Activated CD4-positive, alpha-beta T cell treated with anti-CD3 and anti-CD28 coated beads for 36 hours (primary cell): ENCODE measurements at regions not wholly inside any gene's neighbourhood (a gene's known extent, or its start where the extent isn't known, plus 50 kb on each side); places are given as distances from the start of the nearest gene placed in this dataset.

ENCODE experiments used
- ATAC-seq: fragments of 200-7000 bp; cut with Tn5 transposase; one replicate; pipeline ENCODE4 v1.10.0; 2021; ENCODE audit warnings: mild to moderate bottlenecking, moderate library complexity
- CTCF ChIA-PET: fragments of 350-600 bp; sonication (Branson Sonifier 250); formaldehyde crosslinking; loops from one replicate; lab custom pipeline; 2021; ENCODE audit warnings: antibody characterized with exemption; lab: Charles Lee
- POLR2A ChIA-PET: fragments of 350-600 bp; sonication (Branson Sonifier 250); formaldehyde crosslinking; loops from one replicate; lab custom pipeline; 2021; ENCODE audit warnings: antibody characterized with exemption, inconsistent platforms; lab: Charles Lee
- DNase-seq: peaks from one replicate; pipeline ENCODE4 v3.0.0-alpha.2; 2020
- H3K27ac Mint-ChIP-seq: one replicate; pipeline ENCODE4 v1.8.0; 2021; ENCODE audit warnings: mixed read lengths
- H3K27me3 Mint-ChIP-seq: one replicate; pipeline ENCODE4 v1.8.0; 2021; ENCODE audit warnings: mixed read lengths
- H3K36me3 Mint-ChIP-seq: one replicate; pipeline ENCODE4 v1.8.0; 2021; ENCODE audit warnings: low read depth, mixed read lengths
- H3K4me1 Mint-ChIP-seq: one replicate; pipeline ENCODE4 v1.8.0; 2021; ENCODE audit warnings: mixed read lengths
- H3K4me3 Mint-ChIP-seq: one replicate; pipeline ENCODE4 v1.8.0; 2021; ENCODE audit warnings: mild to moderate bottlenecking, moderate library complexity, mixed read lengths
- H3K9me3 Mint-ChIP-seq: one replicate; pipeline ENCODE4 v1.8.0; 2021; ENCODE audit warnings: low read depth, mixed read lengths
- intact Hi-C, 2 experiments: fragments of 100-400 bp; cut with DNase I in 1 of 2; cut with micrococcal nuclease in 1 of 2; formaldehyde crosslinking; loops; one replicate each; pipeline versions ENCODE4 v1.14.2 to v1.15.1; 2022 to 2024; cut with DNase I, micrococcal nuclease

- H3K4me3 Mint-ChIP-seq, result no peak overlapping the region
- ATAC-seq, result no peak
- no peak overlapping the region for H3K27ac Mint-ChIP-seq
- ChIA-PET CTCF (interaction anchor here (0.7 kb wide), 1 partner anchor 498 kb away, joined by 4 read pairs; no protein-coding TSS in a partner anchor), POLR2A (no interaction called here)
- no peaks in the 10 kb centered on the region for H3K4me1 Mint-ChIP-seq
- intact Hi-C loops, result no loop called here
- peaks cover 5% of the 10 kb centered on the region for H3K27me3 Mint-ChIP-seq
- DNase-seq, result no peak
- no peaks in the 10 kb centered on the region for H3K36me3 Mint-ChIP-seq
- no peaks in the 10 kb centered on the region for H3K9me3 Mint-ChIP-seq
Measured at GRCh38 chr21:39103689-39104088, 79.6 kb downstream of the PSMG1 start.

DNA sequence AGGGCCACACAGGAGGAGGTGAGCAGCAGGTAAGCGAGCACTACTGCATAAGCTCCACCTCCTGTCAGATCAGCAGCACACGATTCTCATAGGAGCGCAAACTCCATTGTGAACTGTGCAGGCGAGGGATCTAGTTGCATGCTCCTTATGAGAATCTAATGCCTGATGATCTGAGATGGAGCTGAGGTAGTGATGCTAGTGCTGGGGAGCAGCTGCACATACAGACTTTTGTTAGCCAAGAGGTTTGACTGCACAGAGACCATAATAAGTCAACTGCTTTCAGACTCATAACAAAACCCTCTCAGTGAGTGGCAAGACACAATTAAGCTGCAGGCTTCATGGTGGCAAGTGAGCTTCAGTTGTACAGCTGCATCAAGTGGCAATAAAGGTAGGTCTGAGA, 83.4 kb downstream of the PSMG1 start:
- no peaks in the 10 kb centered on the region for H3K9me3 Mint-ChIP-seq
- no peak for DNase-seq
- ATAC-seq, result no peak
- H3K27ac Mint-ChIP-seq, result no peak overlapping the region
- H3K27me3 Mint-ChIP-seq, result peaks cover 3% of the 10 kb centered on the region
- ChIA-PET POLR2A (no interaction called here), CTCF (no interaction called here)
- no peaks in the 10 kb centered on the region for H3K36me3 Mint-ChIP-seq
- H3K4me1 Mint-ChIP-seq, result no peaks in the 10 kb centered on the region
- no peak overlapping the region for H3K4me3 Mint-ChIP-seq
- intact Hi-C loops, result no loop called here

- DNase-seq (no peak), ATAC-seq (no peak)
- ChIA-PET CTCF (no interaction called here), POLR2A (no interaction called here)
- Mint-ChIP-seq H3K36me3 (no peaks in the 10 kb centered on the region), H3K4me3 (no peak overlapping the region), H3K9me3 (no peaks in the 10 kb centered on the region), H3K27me3 (peaks cover 3% of the 10 kb centered on the region), H3K4me1 (no peaks in the 10 kb centered on the region), H3K27ac (no peak overlapping the region)
- intact Hi-C loops, result no loop called here
Measured at GRCh38 chr21:39098696-39099200, 84.5 kb downstream of the PSMG1 start.

DNA sequence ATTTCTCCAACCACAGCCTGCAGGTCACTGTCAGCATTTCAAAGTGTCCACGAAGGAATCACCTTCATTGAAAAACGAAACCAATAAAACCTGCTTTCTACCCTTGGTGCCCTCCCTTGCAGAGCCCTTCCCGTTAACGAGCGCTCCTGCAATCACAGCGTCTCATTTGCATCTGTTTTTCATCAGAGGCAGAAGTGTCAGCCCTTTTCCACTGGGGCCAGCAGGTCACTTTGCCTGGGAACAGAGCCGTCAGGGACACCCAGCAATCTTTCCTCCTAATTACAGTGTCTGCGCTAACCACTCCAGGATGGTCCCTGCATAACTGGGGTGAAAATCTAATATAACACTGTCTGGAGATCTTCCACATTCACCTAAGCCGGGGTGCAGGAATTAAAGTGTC, 85.3 kb downstream of the PSMG1 start:
- Mint-ChIP-seq H3K27ac (no peak overlapping the region), H3K4me1 (no peaks in the 10 kb centered on the region), H3K36me3 (no peaks in the 10 kb centered on the region), H3K27me3 (no peaks in the 10 kb centered on the region), H3K4me3 (no peak overlapping the region), H3K9me3 (no peaks in the 10 kb centered on the region)
- ChIA-PET CTCF (no interaction called here), POLR2A (no interaction called here)
- no peak for DNase-seq
- intact Hi-C loops, result no loop called here
- no peak for ATAC-seq

GRCh38 chr21:39097335-39097861, 85.9 kb downstream of the PSMG1 start:
- Mint-ChIP-seq H3K4me1 (no peaks in the 10 kb centered on the region), H3K27ac (no peak overlapping the region), H3K27me3 (no peaks in the 10 kb centered on the region), H3K36me3 (no peaks in the 10 kb centered on the region), H3K9me3 (no peaks in the 10 kb centered on the region), H3K4me3 (no peak overlapping the region)
- CTCF ChIA-PET, result no interaction called here
- DNase-seq (no peak), ATAC-seq (no peak)
- intact Hi-C loops, result no loop called here
- POLR2A ChIA-PET, result no interaction called here

DNA sequence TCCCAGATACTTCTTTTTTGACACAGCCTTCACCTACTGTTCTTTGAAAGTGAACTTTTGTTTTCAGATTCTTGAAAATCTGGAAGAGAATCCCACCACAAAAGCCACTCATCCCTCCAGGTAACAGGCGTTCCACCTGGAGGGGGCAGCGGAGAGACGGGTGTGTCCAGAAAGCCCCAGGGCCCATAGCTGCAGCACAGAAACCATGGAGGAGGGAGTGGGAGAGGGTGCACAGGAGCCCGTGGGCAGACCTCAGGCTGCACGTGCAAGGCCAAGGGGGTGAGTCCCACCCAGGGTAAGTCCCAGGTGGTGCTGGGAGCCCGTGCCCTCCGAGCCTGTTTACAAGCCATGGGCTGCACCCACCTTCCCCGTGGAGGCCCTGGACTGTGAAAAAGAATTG, 86.5 kb downstream of the PSMG1 start:
- Mint-ChIP-seq H3K4me1 (no peaks in the 10 kb centered on the region), H3K4me3 (no peak overlapping the region), H3K27me3 (no peaks in the 10 kb centered on the region), H3K9me3 (no peaks in the 10 kb centered on the region), H3K36me3 (no peaks in the 10 kb centered on the region), H3K27ac (no peak overlapping the region)
- ChIA-PET CTCF (no interaction called here), POLR2A (no interaction called here)
- intact Hi-C loops, result no loop called here
- ATAC-seq (no peak), DNase-seq (no peak)

GRCh38 chr21:39095681-39096080, 87.6 kb downstream of the PSMG1 start:
- H3K4me3 Mint-ChIP-seq, result no peak overlapping the region
- H3K36me3 Mint-ChIP-seq, result no peaks in the 10 kb centered on the region
- ATAC-seq (no peak), DNase-seq (no peak)
- no peaks in the 10 kb centered on the region for H3K27me3 Mint-ChIP-seq
- H3K4me1 Mint-ChIP-seq, result no peaks in the 10 kb centered on the region
- CTCF ChIA-PET, result no interaction called here
- H3K9me3 Mint-ChIP-seq, result no peaks in the 10 kb centered on the region
- intact Hi-C loops, result no loop called here
- H3K27ac Mint-ChIP-seq, result no peak overlapping the region
- POLR2A ChIA-PET, result no interaction called here

- Mint-ChIP-seq H3K27ac (no peak overlapping the region), H3K4me1 (no peaks in the 10 kb centered on the region), H3K36me3 (no peaks in the 10 kb centered on the region), H3K27me3 (no peaks in the 10 kb centered on the region), H3K9me3 (no peaks in the 10 kb centered on the region), H3K4me3 (no peak overlapping the region)
- ATAC-seq (no peak), DNase-seq (no peak)
- POLR2A ChIA-PET, result no interaction called here
- intact Hi-C loops, result no loop called here
- CTCF ChIA-PET, result interaction anchor here (0.6 kb wide), 1 partner anchor 590 kb away, joined by 3 read pairs; no protein-coding TSS in a partner anchor
Measured at GRCh38 chr21:39094847-39095579, 88.2 kb downstream of the PSMG1 start.

- Mint-ChIP-seq H3K4me3 (no peak overlapping the region), H3K27ac (peak overlapping the region; percentile 12), H3K9me3 (no peaks in the 10 kb centered on the region), H3K36me3 (no peaks in the 10 kb centered on the region), H3K4me1 (no peaks in the 10 kb centered on the region), H3K27me3 (no peaks in the 10 kb centered on the region)
- ATAC-seq, result no peak
- CTCF ChIA-PET, result interaction anchor here (1.0 kb wide), 1 partner anchor 9 kb away, joined by 3 read pairs; no protein-coding TSS in a partner anchor
- POLR2A ChIA-PET, result no interaction called here
- no peak for DNase-seq
- intact Hi-C loops, result no loop called here
Measured at GRCh38 chr21:39094087-39094780, 89.0 kb downstream of the PSMG1 start.

DNA sequence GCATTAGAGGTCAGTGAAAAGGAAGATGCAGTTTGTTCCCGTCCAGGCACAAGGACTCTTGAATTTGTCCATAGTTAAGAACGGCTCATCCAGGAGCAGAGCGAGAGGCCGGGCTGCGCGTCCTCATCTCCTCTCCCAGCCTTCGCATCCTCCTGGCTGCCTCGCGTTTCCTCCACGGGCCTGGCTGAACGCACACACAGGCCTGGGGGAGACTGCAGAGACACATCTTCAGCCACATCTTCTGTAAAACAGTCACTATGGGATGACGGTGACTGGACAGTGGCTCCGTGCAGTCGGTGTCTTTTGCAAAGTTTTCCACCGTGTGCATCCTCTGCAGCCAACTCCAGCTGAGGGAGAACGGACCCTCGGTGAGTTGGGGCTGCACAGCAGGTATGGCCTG, 89.7 kb downstream of the PSMG1 start:
- Mint-ChIP-seq H3K27me3 (no peaks in the 10 kb centered on the region), H3K4me1 (no peaks in the 10 kb centered on the region), H3K36me3 (no peaks in the 10 kb centered on the region), H3K9me3 (no peaks in the 10 kb centered on the region), H3K4me3 (no peak overlapping the region), H3K27ac (no peak overlapping the region)
- ChIA-PET POLR2A (no interaction called here), CTCF (interaction anchor here (1.0 kb wide), 1 partner anchor 8 kb away, joined by 3 read pairs; no protein-coding TSS in a partner anchor)
- intact Hi-C loops, result no loop called here
- DNase-seq (no peak), ATAC-seq (no peak)

DNA sequence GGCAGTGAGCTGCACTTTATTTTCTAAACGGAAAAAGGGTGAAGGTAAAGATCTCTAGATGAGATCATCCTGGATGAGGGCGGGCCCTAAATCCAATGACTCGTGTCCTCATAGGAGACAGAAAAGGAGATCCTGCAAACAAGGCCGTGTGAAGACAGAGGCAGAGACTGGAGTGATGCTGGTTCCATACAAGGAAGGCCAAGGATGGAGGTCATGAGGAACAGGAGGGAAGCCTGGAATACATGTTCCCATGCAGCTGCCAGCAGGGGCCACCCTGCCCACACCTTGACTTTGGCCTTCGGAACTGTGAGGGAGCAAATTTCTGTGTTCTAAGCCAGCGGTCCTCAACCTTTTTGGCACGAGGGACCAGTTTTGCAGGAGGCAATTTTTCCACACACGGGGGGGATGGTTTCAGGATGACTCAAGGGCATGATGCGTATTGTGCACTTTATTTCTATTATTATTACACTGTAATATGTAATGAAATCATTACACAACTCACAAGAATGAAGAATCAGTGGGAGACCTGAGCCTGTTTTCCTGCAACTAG, 94.3 kb downstream of the PSMG1 start:
- peak; percentile 32 for DNase-seq
- Mint-ChIP-seq H3K36me3 (no peaks in the 10 kb centered on the region), H3K4me1 (no peaks in the 10 kb centered on the region), H3K27me3 (no peaks in the 10 kb centered on the region), H3K27ac (no peak overlapping the region), H3K9me3 (no peaks in the 10 kb centered on the region), H3K4me3 (no peak overlapping the region)
- intact Hi-C loops, result no loop called here
- ATAC-seq, result peak; percentile 36
- CTCF ChIA-PET, result no interaction called here
- POLR2A ChIA-PET, result no interaction called here

DNA sequence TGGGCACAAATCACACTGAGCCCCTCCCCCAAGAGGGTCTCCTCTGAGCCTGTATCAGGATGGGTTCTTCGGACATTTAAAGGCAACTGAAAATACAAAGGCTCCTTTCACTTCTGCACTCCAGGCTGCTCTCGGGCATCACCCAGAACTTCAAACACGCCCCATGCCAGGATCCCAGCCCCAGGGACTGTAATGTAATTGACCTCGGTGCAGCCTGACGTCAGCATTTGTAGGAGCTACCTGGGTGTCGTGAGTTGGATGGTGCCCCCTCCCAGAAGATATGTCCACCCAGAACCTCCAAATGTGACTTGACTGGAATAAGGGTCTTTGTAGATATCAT, 95.2 kb downstream of the PSMG1 start:
- H3K27ac Mint-ChIP-seq, result no peak overlapping the region
- ChIA-PET CTCF (no interaction called here), POLR2A (no interaction called here)
- H3K4me3 Mint-ChIP-seq, result no peak overlapping the region
- ATAC-seq (no peak), DNase-seq (no peak)
- H3K36me3 Mint-ChIP-seq, result no peaks in the 10 kb centered on the region
- no peaks in the 10 kb centered on the region for H3K9me3 Mint-ChIP-seq
- no peaks in the 10 kb centered on the region for H3K4me1 Mint-ChIP-seq
- intact Hi-C loops, result no loop called here
- H3K27me3 Mint-ChIP-seq, result peaks cover 2% of the 10 kb centered on the region
